SU-DHL-6 (cell line): ENCODE measurements at regions not wholly inside any gene's neighbourhood (a gene's known extent, or its start where the extent isn't known, plus 50 kb on each side); places are given as distances from the start of the nearest gene placed in this dataset.

Source experiments
- H2AFZ ChIP-seq: fragments of 200-600 bp; sonication (generic); 2 replicates; pipeline ENCODE4 v1.6.1; 2014; ENCODE audit warnings: low read depth, mild to moderate bottlenecking, moderate library complexity, mixed read lengths, antibody characterized with exemption, low read length; ENCODE audit not compliant: severe bottlenecking
- H3F3A ChIP-seq: fragments of 200-600 bp; shearing (Covaris generic); 2 replicates; pipeline ENCODE4 v1.6.0; 2016; ENCODE audit warnings: antibody characterized with exemption, mild to moderate bottlenecking; ENCODE audit not compliant: insufficient read depth
- H3K27ac ChIP-seq: fragments of 200-600 bp; sonication (generic); 2 replicates; pipeline ENCODE4 v1.5.1; 2016; ENCODE audit warnings: low read depth, mild to moderate bottlenecking, low read length, moderate library complexity, mixed read lengths
- H3K27me3 ChIP-seq: fragments of 200-600 bp; sonication (generic), shearing (Covaris generic); 2 replicates; pipeline ENCODE4 v1.6.0; 2014; ENCODE audit warnings: mild to moderate bottlenecking, low read length
- H3K36me3 ChIP-seq: fragments of 200-600 bp; sonication (generic); 2 replicates; pipeline ENCODE4 v1.6.1; 2014; ENCODE audit warnings: mild to moderate bottlenecking, low read length, mixed read lengths
- H3K4me2 ChIP-seq: fragments of 300-600, 200-600 bp; shearing (Covaris generic), sonication (generic); 2 replicates; pipeline ENCODE4 v1.6.0; 2014; ENCODE audit warnings: low read length, low read depth, mild to moderate bottlenecking; ENCODE audit not compliant: poor library complexity, severe bottlenecking
- H3K4me3 ChIP-seq: fragments of 200-600 bp; sonication (generic); 2 replicates; pipeline ENCODE4 v1.5.1; 2014; ENCODE audit warnings: antibody characterized with exemption, low read length, mild to moderate bottlenecking, mixed read lengths; ENCODE audit not compliant: insufficient read depth, poor library complexity, severe bottlenecking
- H3K79me2 ChIP-seq: fragments of 200-600 bp; sonication (generic); 2 replicates; pipeline ENCODE4 v1.6.1; 2014; ENCODE audit warnings: mild to moderate bottlenecking, low read length, moderate library complexity; ENCODE audit not compliant: insufficient read depth
- H3K9ac ChIP-seq: fragments of 200-600 bp; sonication (generic); 2 replicates; pipeline ENCODE4 v1.7.0; 2014; ENCODE audit warnings: mild to moderate bottlenecking, low read length
- H3K9me2 ChIP-seq: fragments of 200-600 bp; sonication (generic); replicated peaks from 2 replicates; pipeline ENCODE4 v1.6.1; 2014; ENCODE audit warnings: low read length; ENCODE audit not compliant: insufficient read depth
- H3K9me3 ChIP-seq: fragments of 200-600 bp; sonication (generic); 2 replicates; pipeline ENCODE4 v1.6.1; 2014; ENCODE audit warnings: low read length, mixed read lengths; ENCODE audit not compliant: insufficient read depth
- H4K20me1 ChIP-seq: fragments of 200-600 bp; sonication (generic); 2 replicates; pipeline ENCODE4 v1.6.1; 2014; ENCODE audit warnings: low read depth, mild to moderate bottlenecking, antibody characterized with exemption, low read length, moderate library complexity, mixed read lengths
- EZH2phosphoT487 ChIP-seq: fragments of 200-600 bp; sonication (generic), shearing (Covaris generic); conservative IDR thresholded peaks from 2 replicates; pipeline ENCODE4 v1.6.1; 2018; ENCODE audit warnings: mild to moderate bottlenecking, antibody characterized with exemption, low read length, moderate library complexity, mixed read lengths
- TF ChIP-seq, protein P1 (sequence below): fragments of 200-600 bp; sonication (generic); IDR thresholded peaks from one replicate; pipeline ENCODE4 v1.5.1; 2017; ENCODE audit warnings: antibody characterized with exemption, mild to moderate bottlenecking, low read length, moderate library complexity; ENCODE audit not compliant: insufficient read depth, poor library complexity, severe bottlenecking

DNA sequence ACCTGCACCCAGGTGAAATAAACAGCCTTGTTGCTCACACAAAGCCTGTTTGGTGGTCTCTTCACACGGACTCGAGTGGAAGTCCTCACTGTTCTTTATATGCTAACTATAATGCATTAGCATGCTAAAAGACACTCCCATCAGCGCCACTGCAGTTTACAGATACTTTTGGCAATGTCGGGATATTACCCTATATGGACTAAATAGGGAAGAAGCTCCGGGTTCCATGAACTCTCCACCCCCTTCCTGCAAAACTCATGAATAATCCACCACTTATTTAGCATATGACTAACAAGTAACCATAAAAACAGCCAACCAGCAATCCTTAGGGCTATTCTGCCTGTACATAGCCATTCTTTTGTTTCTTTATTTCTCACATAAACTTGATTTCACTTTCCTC lies 426.2 kb upstream of the PTPRD start:
- no peaks in the 10 kb centered on the region for H3K36me3 ChIP-seq
- no peak for TF ChIP-seq EZH2phosphoT487
- TF ChIP-seq, protein P1, sequence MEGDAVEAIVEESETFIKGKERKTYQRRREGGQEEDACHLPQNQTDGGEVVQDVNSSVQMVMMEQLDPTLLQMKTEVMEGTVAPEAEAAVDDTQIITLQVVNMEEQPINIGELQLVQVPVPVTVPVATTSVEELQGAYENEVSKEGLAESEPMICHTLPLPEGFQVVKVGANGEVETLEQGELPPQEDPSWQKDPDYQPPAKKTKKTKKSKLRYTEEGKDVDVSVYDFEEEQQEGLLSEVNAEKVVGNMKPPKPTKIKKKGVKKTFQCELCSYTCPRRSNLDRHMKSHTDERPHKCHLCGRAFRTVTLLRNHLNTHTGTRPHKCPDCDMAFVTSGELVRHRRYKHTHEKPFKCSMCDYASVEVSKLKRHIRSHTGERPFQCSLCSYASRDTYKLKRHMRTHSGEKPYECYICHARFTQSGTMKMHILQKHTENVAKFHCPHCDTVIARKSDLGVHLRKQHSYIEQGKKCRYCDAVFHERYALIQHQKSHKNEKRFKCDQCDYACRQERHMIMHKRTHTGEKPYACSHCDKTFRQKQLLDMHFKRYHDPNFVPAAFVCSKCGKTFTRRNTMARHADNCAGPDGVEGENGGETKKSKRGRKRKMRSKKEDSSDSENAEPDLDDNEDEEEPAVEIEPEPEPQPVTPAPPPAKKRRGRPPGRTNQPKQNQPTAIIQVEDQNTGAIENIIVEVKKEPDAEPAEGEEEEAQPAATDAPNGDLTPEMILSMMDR, result no peak
- no peak overlapping the region for H2AFZ ChIP-seq
- H3F3A ChIP-seq, result no peaks in the 10 kb centered on the region
- H3K4me3 ChIP-seq, result no peak overlapping the region
- H3K27ac ChIP-seq, result no peak overlapping the region
- H3K9ac ChIP-seq, result no peak overlapping the region
- H3K4me2 ChIP-seq, result no peak overlapping the region
- no peaks in the 10 kb centered on the region for H3K79me2 ChIP-seq
- no peaks in the 10 kb centered on the region for H3K27me3 ChIP-seq
- peaks cover 4% of the 10 kb centered on the region; the same call in 1 of the 2 replicates for H3K9me2 ChIP-seq
- H4K20me1 ChIP-seq, result no peaks in the 10 kb centered on the region
- no peaks in the 10 kb centered on the region for H3K9me3 ChIP-seq

DNA sequence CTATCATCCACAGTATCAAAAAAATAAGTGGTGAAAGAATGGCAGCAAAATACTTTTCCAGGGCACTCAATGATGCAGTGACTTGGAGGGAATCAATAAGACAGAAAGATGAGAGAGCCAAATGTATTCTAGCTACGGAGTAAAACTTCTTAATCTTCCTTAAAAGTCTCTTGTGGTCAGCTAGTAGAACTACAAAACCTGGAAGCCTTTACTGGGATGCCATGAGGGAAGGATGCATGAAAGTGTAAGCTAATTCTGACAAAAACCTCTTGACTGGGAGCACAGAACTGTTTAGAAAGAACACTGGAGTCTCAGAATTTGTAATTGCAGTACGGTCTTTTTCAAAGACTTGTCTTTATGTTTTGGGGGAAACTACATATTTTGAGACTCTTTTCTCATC lies 432.8 kb upstream of the PTPRD start:
- Histone ChIP-seq H3K27ac (no peak overlapping the region), H3K9me2 (no peaks in the 10 kb centered on the region)

DNA sequence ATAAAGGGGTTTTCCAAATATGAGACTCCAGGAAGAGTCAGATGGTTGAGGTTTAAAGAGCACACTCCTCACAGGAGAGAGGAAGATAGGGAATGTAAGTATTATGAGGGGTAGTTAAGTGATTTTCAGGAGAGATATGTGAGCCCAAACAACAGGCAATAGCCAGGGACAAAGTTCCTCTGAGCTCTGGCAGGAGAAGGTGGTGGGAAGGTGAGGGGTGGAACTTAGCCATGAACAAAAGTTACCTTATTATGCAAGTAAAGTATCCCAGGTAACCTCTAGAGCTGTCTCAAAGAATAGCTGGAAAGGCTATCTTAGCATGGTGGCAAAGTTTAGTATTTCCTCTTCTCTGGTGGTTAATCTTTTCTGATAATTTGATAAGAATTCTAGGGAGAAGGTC lies 450.5 kb upstream of the PTPRD start:
- H3F3A ChIP-seq, result no peaks in the 10 kb centered on the region
- H3K36me3 ChIP-seq, result no peaks in the 10 kb centered on the region
- H2AFZ ChIP-seq, result no peak overlapping the region
- H4K20me1 ChIP-seq, result no peaks in the 10 kb centered on the region
- H3K9me3 ChIP-seq, result no peaks in the 10 kb centered on the region
- no peak overlapping the region for H3K27ac ChIP-seq
- no peak overlapping the region for H3K9ac ChIP-seq
- no peak for TF ChIP-seq EZH2phosphoT487
- TF ChIP-seq, protein P1, result no peak
- no peak overlapping the region for H3K4me2 ChIP-seq
- H3K4me3 ChIP-seq, result no peak overlapping the region
- H3K9me2 ChIP-seq, result no peaks in the 10 kb centered on the region
- H3K79me2 ChIP-seq, result no peaks in the 10 kb centered on the region
- H3K27me3 ChIP-seq, result no peaks in the 10 kb centered on the region

More for the DNA sequence above, 432.8 kb upstream of the PTPRD start:
- H3K9me3 ChIP-seq, result no peaks in the 10 kb centered on the region
- no peaks in the 10 kb centered on the region for H3K79me2 ChIP-seq
- no peak overlapping the region for H3K4me3 ChIP-seq
- H4K20me1 ChIP-seq, result no peaks in the 10 kb centered on the region; the same call in 1 of the 2 replicates
- H2AFZ ChIP-seq, result no peak overlapping the region
- H3K27me3 ChIP-seq, result no peaks in the 10 kb centered on the region
- no peak overlapping the region for H3K4me2 ChIP-seq
- no peak overlapping the region for H3K9ac ChIP-seq
- H3F3A ChIP-seq, result no peaks in the 10 kb centered on the region
- 0 out of 2 replicates have a peak, but pooled peaks cover 2% of the 10 kb centered on the region for H3K36me3 ChIP-seq
- TF ChIP-seq, protein P1, result no peak
- TF ChIP-seq EZH2phosphoT487, result no peak

DNA sequence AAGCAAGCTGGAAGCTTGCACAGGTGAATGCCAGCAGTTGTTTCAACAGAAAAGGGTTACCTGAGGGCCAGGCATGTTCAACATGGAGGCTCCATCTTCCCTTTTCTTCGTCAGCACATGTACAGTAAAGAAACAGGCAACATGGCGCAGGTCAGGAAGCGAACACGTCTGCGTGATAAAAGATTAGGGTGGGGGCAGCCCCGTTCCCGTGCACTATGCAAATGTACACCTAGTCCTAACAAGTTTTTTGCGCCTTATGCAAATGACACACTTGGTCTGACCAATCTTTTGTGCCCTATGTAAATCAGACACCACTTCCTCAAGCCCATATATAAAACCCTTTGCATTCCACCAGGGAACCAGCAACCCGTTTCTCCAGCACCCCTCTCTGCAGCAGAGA lies 452.1 kb upstream of the PTPRD start:
- Histone ChIP-seq H3K9me2 (no peaks in the 10 kb centered on the region), H3F3A (no peaks in the 10 kb centered on the region), H2AFZ (no peak overlapping the region), H3K9me3 (no peaks in the 10 kb centered on the region), H3K36me3 (no peaks in the 10 kb centered on the region; the same call in 1 of the 2 replicates), H4K20me1 (no peaks in the 10 kb centered on the region), H3K79me2 (no peaks in the 10 kb centered on the region), H3K4me3 (no peak overlapping the region), H3K27me3 (no peaks in the 10 kb centered on the region), H3K27ac (no peak overlapping the region), H3K9ac (no peak overlapping the region), H3K4me2 (no peak overlapping the region)
- no peak for TF ChIP-seq EZH2phosphoT487
- TF ChIP-seq, protein P1, result no peak
